ENCODE measurements at regions not wholly inside any gene's neighbourhood (a gene's known extent, or its start where the extent isn't known, plus 50 kb on each side); places are given as distances from the start of the nearest gene placed in this dataset.

DNA sequence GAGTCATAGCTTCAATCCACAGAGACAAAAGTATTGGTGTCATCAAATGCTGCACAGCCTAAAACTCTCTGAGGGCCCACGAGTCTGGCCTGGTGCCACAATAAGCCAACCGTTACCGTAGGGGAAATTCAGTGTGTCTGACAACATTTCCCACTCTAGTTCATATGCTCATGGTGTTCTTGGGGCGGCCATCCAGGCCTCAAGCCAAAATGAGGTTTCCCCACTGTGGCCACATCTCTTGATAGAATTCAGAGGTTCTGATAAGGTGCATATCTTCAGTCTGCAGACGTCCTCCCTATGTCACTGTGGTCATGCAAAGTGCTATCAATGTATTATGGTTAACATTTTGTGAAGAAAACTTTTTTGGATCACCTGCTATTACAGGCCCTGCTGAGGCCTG lies 627.7 kb downstream of the QKI start:
- DNase-seq = no peak

DNA sequence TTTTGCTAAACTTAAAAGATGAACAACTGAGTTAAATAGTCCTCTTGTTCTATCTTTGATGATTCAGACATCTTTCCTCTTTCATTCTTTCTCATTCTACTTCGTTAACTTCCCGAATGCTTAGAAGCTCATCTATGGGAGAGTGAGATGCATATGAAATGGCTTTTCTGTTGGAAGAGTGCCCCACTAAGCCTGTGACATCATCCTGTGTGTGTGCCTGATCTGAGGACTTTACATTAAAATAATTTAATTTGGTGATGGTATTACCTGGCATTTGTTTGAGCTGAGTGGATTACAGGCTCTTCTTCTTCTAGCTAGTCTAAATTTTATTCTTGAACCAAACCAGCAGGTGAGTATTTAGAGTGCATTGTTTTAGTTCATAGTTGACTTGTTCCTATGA lies 626.5 kb downstream of the QKI start:
- DNase-seq = no peak

DNA sequence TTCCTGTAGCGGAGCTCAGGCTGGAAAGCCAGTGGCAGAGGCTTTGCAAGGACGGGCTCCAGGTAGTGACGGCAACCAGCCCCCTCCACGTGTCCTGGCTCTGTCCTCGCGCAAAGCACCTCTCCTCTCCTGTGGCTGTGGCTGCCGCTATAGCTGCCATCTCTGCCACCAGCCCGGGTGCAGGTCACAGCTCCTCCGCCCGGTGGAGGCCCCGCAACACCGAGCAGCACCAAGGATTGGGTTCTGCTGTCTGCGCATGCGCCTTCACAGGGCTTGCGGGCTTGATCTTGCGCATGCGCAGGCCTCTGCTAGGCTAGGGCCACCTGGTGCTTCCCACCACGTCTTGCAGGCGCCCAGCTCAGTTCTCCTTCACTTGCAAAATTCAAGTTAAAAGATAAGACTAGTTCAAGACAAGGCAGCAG lies 625.4 kb downstream of the QKI start:
- DNase-seq = no peak

DNA sequence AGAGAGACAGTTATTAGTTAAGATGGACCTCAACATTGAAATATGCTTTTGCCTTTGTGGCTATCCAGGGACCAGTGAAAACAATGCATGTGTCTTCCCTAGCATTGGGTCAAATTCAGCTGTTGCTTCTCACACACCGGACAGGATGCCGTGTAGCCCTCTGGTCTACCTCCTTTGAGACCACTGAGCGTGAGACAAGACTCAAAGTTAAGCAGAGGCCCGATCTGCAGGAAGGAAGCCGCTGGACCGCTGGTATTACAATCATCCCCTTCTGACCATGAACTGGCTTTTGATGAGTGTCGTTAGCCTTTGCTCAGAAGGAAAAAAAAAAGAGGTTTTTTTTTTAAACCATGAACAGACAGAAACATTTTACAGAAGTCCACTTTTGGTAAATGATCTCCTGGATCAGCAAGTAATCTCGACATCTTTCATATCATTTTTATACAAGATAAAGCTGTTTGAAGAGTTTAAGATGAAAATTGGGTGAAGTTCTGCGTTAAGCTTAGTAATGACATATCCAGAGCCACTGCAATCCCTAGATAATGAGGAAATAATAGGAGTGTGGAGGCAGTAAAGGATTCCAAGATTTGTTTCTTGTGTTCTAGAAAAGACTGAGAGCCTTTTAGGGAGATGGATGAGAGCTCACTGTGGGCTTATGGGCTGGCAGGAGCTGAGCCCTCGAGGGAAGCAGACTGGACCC lies 622.8 kb downstream of the QKI start:
- DNase-seq = no peak

DNA sequence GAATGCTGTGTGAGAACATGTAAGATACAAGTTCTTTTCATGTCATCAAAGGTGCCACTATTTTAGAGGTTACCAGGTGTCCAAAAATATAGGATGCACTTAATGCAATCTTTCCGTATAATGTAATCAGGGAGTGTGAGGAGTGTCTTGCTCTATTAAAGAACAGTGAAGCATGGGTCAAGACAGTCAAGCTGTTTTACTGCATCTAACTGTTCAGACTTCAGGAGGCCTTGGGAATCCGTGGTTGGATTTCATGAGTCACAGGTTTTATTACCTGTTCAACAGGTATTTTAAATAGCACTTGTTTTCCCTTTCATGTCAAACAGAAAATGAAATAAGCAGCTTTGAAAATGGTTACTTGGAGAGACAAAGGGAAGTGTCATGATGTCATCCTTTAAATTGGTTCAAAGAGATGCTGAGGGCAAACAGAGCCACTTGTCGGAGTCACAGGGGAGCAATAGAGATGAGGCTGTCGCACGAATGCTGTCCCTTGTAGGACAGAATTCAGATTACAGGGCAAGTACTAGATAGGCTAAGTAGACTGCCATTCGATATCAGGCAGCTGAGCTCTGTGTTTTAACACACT lies 621.5 kb downstream of the QKI start:
- no peak for DNase-seq

DNA sequence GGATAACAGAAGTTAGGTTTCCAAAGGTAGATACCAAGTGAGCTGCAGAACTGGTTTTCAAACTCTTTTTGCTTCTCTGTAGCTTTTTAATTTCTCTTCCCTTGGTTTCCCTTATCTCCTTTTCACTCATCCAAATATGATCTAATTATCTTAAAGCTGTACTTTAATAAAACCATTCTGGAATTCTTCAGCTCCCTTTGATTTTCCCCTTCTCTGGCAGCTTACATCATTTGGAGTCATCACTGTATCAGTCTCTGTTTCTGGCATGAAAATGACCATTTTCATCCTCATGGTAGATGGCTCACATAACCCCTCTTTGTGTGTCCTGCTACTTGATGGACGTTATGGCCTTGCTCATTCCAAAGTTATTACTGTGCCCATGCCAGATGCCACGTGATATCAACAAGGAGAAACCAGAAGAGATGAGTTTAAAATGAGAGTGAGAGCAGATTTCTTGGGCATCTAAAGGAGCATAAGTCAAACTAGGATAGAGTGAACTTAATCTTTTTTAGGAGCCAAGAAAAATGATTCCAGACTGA lies 620.2 kb downstream of the QKI start:
- DNase-seq = no peak

DNA sequence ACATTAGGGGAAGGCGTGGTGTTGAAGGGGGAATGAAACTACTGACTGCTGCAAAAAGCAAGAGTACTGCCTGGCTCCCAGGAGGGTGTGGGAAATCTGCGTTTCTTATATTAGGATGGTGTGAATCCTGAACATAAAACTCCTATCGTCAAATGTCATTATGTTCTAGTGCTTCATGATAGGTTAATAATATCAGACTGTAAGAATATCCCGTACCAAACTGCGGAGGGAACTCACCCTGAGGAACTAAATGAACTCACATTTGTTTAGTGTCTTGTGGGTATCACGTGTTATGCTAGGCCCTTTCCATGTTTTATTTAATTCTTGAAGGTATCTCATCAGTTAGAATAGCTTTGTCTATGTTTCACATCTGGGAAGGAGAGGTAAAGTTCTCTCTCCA lies 610.7 kb downstream of the QKI start:
- no peak for DNase-seq

DNA sequence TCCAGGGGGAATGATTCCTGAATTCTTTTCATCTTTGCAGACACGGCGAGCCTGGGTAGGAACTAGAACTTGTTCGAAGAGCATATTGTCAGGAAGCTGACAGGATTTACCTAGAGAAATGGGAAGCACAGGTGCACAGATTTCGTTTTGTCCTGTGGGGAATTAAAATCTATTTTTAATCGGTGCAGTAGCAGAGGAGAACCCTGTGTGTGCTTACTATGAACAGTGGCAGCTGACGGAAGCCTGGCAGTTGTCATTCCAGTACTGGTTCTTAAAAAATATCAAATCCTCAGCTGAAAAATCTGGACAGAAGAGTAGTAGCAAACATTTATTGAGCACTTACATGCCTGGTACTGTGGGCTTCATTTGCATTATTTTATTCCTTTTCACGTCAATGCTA lies 609.0 kb downstream of the QKI start:
- no peak for DNase-seq

DNA sequence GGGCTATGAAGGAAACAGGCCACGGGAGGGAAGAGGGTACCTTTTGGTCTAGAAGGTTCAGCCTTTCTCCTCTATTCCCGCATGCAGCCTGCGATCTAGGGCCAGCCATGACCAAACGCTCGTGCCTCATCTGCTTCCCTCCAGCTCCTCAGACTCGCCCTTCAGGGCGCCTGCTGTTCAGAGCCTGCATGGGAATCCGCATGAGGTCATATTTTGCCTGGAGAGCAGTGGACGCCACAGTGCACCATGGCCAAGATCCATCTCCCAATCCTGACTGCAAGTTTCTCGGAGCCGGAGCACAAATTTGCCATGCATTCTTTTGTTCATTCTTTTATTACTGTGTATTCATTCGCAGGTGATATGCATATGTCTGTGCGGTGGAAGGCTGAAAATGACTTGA lies 608.1 kb downstream of the QKI start:
- no peak for DNase-seq

DNA sequence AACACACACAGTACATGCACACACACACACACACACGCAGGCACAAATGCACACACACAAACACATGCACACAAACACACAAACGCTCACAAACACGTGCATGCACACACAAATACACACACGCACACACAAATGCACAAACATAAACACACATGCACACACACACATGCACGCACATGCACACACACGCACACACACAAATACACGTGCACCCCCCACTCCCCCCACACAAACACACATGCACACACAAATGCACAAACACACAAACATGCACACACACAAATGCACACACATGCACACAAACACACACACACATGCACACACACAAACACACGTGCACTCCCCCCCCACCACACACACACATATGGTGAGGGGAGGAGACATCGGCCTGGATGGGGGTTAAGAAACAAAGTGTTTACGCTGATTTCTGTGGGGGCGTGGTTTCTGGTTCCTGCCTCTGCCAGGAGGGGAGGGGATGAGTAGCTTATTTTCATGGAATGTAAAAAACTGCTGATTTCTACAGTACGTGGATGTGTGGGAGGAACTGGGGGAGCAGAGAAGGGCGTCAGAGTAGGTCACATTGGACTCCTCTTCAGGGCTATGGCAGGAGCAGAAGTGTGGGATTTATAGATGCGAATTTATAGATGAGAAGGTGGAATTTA lies 607.2 kb downstream of the QKI start:
- DNase-seq = no peak

DNA sequence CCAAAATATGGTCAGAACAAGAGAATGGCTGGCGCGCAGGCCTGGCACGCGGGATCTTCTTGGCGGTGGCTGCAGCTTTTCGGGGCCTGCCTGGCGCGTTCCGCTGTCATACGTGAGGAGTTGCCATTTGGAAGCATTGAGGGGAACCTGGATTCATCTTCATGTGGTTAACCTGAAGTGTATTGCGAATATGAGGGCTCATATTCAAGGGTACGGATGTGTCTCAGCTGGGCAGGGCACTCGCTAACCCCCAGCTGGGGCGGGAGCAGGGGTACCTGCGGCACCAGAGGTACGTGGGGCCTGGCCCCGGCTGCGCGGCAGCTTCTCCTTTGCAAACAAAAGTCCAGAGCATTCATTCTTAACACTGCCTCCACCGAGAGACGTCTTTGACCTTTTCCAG lies 605.6 kb downstream of the QKI start:
- DNase-seq = no peak

DNA sequence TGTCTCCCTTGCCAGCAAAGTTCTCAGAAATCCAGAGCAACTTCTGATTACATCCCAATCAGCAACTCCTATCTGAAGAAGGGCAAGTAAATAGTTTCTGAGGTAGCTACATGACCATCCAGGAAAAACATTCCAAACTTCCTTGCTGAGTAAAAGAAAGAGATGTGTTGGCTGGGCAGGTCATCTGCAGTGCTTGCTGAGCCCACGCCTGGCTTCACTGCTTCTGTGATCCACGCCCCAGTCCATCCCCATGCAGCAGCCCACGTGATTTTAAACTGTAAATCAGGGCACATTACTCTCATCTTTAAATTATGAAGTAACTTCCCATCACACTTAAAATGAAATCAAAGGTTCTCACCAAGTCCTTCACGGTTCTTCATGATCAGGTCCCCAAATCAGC lies 603.6 kb downstream of the QKI start:
- DNase-seq = no peak

DNA sequence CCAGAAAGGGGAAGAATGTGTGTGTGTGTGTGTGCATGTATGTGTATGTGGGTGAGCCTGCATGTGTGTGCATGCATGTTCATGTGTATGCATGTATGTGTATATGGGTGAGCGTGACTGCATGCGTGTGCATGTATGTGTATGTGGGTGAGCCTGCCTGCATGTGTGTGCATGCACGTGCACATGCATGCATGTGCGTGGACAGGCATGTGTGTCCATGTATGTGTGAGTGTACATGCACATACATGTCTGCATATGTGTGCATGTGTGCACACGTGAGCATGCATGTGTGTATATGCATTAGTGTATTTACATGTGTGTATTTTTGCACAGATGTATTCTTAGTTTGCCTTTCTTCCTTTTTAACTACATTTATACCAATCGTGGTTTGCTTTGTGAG lies 601.5 kb downstream of the QKI start:
- DNase-seq = no peak

DNA sequence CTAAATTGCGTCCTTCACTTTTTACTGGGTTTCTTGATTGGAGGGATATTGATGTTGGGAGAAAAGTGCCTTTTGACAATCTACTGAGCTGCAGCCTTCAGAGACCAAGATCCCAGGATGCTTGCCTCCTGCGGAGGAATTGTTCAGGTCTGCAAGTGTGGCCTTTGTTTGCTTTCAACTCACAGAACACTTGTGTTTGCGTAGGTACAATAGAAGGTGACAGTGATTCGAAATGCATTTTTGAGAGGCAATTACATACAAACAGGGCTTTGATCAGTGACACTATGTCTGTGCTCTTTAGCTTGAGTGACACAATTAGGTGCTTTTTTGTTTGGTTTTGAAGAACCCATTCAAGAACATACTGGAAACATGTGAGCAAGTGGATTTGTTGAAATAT lies 600.6 kb downstream of the QKI start:
- DNase-seq = no peak

DNA sequence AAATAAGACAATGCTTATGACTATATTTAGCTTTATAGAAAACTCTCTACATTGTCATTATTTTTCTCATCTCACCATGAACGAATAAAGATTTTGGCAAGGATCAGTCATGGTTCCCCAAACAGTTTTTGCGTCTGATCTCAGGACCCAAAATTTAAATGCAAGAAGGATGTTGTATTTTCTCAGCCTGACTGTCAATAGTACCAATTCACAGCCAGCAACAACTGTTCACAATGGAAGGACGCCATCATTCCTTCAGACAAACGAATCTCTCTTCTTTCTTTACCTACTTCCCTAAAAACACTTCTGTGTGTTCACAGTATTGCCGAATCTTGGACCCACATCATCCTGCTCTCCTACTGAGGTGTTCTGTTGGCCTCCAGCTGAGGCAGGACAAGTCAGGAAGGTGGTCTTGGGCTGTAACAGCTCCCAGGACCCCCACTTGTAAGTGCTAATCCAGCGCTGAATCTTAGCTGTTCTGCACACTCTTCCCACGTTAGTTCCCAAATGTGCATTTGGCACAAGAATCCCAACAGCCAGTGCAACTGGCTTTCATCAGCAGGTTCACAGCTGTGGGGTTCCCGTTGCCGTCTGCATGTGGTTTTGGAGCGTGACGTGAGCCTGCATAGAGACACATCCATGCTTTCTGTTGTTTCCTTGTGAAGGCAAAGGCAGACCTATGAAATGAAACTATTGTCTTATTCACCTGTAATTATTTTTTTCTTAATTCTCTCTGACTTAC lies 600.0 kb downstream of the QKI start:
- no peak for DNase-seq

DNA sequence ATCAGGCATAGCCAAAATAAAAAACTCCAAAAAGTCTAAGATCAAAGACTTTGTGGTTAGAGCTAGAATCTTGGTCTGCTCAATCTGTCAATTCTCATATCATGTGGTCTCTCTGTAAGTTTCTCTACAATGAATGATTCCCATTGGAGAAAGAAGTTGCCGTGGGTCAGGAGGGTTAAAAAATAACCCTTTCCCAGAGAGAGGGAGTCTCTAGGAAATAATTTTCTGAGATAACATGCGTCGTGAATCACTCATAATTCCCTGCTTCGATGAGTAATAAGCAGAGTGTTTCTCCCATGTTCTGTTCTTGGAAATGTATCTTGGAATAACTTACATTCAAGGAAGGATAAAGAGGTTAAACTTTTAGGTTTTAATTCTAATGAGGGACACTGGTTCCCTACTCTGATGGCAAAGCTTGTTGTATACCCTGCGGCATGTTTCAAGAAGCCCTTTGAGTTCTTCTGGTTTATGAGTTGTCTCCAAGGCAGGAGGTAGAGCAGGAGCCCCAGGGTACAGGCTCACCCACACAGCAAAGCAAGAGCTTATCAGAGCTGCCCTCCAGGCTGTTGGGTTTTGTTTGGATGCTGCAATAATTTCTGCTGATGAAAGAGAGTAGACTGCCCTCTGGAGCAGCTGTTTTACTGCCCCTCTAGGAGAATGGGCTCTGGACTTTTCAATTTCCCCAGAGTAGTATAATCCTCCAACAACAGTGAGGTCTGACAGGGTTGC lies 599.1 kb downstream of the QKI start:
- no peak for DNase-seq

DNA sequence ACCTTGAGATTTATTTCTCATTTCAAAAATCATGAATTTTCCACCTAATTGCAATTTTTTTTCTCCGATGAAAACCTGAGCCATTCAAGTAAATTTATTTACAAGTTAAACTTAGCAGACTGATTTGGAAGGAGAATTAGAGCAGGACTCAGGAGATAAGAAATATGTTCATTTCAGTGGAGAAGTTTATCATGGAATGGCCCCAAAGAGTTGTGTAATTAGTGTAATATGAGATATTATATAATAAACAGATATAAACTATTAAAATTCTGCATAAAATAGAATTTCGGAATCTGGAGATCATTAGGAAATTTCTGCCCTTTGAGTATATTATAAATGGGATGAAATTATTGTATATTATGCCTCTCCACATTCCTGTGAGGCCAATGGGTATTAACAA lies 596.8 kb downstream of the QKI start:
- DNase-seq = no peak

DNA sequence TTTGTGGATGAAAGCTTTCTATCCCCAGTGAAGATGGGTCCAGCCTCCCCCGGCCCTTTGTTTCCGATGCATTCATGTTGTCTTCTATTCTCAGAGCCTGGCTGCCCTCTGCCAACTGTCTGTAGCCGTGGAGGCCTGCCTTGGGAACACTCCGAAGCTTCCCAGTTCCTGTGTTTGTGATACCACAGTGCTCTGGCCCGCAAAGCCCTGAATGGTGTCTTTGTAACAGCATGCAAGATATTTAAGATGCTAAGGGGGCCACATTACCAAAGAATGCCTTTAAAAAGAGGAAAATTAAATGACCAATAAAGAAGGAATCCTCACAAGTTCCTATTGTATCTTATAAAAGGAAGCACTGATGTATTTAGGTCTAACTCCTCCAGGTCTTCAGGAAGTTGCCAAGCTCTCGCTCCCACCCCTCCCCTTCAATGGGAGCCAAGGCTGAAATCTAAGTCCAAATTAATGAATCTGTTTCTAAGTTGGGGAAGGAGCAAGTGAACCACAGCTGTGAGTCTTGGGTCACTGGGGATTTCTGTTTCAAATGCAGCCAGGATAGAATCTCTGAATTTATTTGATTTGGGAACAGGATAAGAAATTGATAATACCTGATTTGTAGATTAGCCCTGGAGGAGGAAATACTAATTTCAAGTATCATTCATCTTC lies 596.1 kb downstream of the QKI start:
- DNase-seq = no peak

DNA sequence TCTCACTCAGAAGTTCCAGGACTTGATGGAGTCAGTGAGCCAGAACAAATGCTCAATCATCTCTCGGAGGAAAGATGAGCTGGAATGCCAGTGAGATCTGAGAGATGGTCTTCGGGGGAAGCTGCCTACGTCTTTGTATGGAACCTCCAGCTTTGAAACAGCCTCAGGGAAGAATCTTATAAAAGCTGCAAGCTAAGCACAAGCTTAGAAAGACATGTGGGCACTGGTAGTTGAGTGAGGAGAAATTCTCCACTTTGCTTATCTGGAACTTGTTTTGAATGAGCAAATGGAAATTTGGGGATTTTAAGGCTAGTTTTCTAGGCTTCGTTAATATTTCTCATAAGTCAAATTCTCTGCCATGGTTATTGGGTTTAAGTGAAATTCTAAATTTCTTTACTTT lies 594.4 kb downstream of the QKI start:
- DNase-seq = no peak

DNA sequence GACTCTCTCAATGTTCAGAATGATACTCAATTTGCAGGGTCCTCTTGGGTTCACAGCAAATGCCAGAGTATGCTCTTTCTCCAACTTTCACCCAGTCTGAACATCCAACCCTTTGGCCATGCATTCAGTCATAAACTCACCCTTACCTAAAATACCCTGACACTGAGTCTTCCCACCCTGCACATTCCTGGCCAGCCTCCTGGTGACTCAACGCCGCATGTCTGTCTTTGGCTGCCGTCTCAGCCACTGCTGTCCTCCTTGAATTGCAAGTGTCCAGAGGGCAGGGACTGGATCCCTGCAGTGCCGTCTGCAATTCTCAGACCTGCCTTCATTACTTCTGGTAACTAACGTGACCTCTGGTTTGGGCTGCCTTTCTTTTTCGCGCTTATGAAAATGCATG lies 593.4 kb downstream of the QKI start:
- DNase-seq = no peak

DNA sequence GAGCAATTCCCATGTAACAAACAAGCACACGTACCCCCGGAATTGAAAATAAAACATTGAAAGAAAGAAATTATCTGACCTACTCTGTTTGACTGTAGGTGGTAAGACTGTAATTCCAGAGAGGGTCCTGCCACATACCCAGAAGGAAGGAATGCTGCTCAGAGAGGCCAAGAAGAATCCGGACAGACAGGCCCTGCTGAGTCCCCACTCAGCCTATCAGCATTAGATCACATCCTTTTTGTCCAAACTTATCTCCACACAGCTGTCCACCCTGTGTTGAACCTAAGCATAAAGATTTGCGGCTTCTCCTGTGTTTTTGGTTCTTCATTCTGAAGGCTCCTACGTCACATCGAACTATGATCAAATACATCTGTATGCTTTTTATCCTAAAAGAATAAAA lies 591.9 kb downstream of the QKI start:
- DNase-seq = no peak

DNA sequence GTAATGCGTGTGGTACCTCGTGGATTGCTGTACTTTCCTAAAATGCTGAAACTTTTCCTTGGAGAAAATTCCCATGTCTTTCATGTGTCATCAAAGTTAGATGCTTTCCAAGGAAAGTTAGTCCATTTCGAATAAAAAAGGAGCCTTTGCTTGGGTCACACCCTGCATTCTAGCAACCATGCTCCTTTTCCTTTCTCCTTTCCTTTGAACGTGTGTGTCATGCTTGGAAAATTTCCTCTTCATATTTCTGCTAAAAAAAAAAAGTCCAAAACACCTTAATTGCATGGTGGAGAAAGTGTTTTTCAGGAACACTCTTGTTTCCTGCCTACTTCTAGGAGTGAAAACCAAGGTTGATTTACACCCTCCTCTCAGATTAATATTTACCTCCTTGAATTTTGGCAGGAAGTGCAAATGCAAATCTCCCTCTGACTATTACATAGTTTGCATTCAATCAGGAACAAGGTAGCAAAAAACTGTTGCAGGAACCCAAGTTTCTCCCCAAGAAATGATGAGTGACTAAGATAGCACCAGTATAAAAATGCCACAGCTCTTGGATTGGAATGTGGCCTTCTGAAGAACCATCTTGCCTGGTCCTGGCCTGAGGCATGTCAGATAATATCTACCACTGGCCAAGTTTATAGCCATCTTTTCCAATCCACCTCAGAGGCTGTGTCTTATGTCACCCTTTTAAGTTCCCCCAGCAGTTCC lies 590.6 kb downstream of the QKI start:
- no peak for DNase-seq
